EH (cell line): ENCODE measurements at regions not wholly inside any gene's neighbourhood (a gene's known extent, or its start where the extent isn't known, plus 50 kb on each side); places are given as distances from the start of the nearest gene placed in this dataset.
"Not testable (repeated sequence)": the region's sequence is repeated elsewhere in the genome, so short reads cannot be mapped to it uniquely, and the experiment has no call there.

ENCODE experiments used
- DNase-seq: peaks from one replicate; pipeline ENCODE4 v3.0.0-alpha.2; 2015; ENCODE audit warnings: low read depth

DNA sequence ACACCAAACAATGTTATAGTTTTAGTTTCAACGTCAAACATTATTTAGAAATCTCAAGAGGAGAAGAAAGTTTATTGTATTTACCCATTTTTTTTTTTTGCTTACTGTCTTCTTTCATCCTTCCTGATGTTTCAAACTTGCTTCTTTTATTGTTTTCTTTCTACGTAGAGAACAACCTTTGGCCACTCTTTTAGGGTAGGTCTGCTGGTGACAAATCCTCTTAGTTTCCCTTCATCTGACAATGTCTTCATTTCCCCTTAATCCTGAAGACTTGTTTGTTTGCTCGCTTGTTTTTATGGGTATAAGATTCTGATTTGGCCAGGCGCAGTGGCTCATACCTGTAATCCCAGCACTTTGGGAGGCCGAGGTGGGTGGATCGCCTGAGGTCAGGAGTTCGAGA is 89.1 kb downstream of the RHOU start:
- DNase-seq = no peak

DNA sequence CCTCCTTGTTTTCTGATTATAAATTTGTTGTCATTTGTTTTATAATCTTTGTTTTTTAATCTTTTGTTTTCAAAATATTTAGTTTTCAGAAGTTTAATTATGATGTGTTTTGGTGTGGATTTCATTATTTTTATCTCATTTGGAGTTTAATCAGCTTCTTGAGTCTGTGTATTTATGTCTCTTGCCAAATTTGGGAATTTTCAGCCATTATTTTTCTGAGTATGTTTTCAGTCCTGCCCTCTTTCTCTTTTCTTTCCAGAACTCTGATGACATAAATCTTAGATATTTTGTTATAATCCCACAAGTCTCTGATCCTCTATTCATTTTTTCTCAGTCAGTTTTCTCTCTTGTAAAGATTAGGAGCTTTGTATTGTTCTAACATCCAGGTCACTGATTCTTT is 89.8 kb downstream of the RHOU start:
- DNase-seq = no peak

GRCh38 chr1:228825840-228826484 is 90.7 kb downstream of the RHOU start:
- no peak for DNase-seq

DNA sequence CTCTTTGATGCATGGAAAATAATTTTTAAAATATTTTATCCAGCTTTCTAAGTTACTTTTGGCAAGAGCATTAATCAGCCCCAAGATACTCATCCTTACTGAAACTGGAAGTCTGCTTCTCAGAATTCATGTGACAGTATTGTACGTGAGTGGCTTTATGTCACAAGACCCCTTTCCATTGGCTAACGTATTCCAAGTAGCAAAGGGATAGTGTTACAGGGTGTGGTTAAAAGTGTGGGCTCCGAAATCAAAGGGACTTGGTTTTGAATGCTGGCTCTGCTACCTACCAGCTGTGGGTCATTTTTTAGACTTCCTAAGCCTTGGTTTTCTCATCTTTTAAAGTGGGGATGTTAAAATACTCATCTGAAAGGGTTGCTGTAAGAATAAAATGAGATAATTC is 91.7 kb downstream of the RHOU start:
- DNase-seq = no peak

DNA sequence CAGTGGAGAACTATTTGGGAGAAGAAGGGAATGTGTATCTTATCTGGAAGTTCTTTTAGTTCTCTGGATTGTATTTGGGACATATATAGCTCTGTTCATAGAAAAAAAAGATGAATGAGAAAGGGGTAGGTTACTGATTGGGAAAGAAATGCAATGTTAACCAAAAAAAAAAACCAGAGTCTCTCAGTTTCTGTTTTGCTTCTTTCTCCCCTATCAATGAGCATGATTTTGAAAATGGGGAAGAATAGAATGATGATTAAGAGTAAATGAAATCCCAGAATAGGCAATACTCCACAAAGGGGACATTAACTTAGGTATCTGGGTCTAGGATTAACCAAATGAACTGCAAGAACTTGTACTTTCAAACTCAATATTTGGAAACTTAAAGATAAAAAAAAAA is 92.9 kb downstream of the RHOU start:
- no peak for DNase-seq

DNA sequence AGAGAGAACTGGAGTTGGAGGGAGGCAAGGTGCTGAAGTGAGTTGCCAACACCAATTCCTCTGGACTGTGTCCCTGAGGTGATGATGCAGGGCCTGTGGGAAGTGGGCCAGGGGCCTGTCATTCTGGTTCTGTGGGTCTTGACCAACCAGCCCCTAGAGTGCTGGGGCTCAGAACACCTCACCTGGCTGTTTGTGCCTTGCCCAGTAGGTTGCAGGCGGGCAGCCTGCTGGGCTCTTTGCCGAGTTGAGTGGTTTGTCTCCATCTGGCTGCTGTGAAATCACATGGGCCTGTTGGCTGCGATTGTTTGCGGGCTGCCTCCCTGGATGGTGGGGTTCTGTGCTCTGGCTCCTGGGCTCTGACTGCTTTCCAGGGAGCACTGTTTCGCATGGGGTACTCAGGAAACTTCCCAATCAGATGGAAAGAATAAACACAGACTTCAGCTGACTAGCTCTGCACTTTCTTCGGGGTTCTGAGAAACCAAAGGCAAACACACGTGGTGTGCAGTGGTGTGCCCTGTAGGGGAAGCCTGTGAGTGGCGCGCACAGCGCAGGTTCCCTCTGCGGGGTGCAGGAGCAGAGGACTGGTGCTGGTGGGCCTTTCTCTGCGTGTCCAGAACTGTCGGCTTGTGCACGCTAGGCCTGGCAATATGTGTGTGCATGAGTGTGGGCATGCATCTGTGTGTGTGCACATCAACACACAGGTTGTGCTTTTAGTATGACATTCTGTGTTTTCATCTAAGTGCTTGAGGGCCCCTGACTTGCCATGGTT is 95.1 kb downstream of the RHOU start:
- no peak for DNase-seq

- DNase-seq = peak; percentile 56
Observed at GRCh38 chr1:228830954-228831481, 95.7 kb downstream of the RHOU start.

- DNase-seq = peak; percentile 3
Observed at GRCh38 chr1:228833911-228834688, 98.8 kb downstream of the RHOU start.

DNA sequence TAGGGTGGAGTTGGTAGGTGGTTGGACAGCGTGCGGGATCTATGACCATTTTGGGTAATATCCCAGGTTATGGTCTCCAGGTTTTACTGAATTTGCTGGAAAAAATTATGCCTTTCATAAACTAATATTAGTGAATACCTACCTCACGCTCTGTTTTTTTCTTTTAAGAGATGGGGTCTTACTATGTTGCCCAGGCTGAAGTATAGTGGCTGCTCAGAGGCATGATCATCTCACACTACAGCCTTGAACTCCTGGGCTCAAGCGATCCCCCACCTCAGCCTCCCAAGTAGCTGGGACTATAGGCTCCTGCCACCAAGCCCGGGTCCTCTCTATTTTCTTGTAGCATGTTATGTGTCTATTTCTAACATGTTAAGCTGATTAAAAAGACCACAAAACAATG is 100.2 kb downstream of the RHOU start:
- no peak for DNase-seq

GRCh38 chr1:228835911-228836310 is 100.6 kb downstream of the RHOU start:
- no peak for DNase-seq

- DNase-seq = no peak
Observed at GRCh38 chr1:228836427-228836826, 101.1 kb downstream of the RHOU start.

DNA sequence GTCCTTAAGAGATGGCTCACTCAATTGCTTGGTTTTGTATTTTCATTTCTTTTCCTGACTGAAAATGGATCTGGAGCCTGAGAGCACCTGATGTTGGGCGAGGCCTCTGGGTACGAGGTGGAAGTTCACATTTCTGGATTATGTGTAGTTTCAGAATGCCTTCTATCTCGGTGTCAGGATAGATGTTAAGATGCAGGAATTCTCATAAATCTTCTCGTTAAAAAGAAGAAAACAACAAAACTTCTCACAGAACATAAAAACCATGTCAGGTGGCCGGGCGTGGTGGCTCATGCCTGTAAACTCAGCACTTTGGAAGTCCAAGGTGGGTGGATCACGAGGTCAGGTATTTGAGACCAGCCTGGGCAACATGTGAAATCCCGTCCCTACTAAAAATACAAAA is 101.8 kb downstream of the RHOU start:
- no peak for DNase-seq

DNA sequence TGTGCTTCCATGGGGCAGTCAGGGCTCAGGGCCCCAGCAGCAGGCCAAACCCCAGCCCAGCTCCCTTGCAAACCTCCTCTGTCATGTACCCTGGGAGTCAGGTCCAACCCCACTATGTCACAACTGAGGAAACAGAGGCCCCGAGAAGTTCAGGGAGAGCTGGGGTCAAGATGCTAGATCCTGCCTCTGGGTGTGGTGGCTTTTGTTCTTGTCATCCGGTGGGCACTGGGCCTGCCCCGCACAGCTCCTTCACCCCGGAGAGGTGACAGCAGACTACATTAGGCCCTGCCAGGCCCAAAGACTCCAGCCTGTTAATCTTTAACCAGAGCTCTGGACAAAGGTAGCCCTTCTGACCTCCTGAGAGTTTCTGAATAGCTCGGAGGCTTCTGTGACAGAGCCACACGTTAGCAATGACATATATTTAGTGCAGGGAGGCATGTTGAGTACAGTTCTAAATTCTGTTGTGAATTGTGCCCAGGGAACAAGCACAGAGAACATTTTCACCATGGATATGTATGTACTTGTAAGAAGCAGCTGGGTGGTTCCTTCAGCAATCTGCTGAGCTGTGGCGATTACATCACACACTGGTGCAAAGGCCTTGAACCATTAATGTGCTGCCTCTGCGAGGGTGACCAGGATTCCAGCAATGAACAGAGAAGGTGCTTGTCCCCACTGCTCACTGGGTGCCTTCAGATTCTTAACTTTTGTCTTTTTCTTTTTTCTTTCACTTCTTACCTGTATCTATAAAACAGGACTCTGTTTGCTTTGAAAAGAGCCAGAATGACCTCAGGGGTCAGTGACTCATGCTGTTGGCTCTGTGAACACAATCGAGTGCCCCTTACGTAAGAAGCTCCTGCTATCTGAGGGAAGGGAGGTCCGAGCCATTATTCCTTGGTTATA is 102.8 kb downstream of the RHOU start:
- DNase-seq = peak; percentile 76

- peak; percentile 40 for DNase-seq
Observed at GRCh38 chr1:228838717-228839500, 103.6 kb downstream of the RHOU start.

DNA sequence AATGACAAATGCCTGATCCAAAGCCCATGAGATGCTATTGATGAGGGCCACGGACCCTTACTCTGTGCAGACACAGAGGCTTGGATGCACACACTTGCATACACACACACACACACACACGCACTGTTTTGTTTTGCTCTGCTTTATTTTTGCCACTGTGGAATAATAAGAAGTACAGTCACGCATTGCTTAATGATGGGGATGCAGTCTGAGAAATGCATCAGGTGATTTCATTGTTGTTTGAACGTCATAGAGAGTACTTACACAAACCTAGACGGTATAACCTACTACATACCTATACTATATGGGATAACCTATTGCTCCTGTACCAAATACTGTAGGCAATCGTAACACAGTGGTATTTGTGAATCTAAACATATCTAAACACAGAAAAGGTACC is 104.4 kb downstream of the RHOU start:
- no peak for DNase-seq

- no peak for DNase-seq
Observed at GRCh38 chr1:228841632-228842031, 106.4 kb downstream of the RHOU start.

DNA sequence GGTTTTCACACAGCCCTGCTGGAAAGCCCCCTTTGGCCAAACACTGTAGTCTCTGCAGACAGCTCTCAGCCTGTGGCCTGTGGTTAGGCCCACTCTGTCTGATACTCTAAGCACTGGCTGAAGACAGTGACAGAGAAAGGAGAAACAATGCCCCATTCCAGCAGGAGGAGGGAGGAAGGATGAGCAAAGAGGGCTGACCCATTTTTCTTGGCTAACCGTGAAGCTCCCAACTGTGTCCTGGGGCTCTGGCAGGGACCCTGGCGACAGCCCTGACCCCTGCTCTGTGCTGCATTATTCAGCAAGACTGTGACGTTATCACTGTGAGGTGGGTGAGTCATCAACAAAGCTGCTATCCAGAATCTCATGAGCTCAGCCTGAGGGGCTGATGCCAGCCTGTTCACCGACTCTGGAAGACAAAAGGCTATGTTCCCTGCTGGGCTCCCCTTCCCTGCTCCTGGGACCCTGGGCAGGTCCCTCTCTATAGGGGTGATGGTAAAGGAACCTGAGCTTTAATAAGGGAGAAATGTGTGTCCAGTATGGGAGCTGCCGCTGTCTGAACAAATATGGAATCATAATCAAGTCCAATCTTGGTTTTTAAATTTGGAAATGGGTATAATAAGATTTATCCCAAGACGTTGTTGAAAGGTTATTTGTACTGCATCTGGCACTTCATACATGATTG is 107.0 kb downstream of the RHOU start:
- DNase-seq = peak; percentile 78

DNA sequence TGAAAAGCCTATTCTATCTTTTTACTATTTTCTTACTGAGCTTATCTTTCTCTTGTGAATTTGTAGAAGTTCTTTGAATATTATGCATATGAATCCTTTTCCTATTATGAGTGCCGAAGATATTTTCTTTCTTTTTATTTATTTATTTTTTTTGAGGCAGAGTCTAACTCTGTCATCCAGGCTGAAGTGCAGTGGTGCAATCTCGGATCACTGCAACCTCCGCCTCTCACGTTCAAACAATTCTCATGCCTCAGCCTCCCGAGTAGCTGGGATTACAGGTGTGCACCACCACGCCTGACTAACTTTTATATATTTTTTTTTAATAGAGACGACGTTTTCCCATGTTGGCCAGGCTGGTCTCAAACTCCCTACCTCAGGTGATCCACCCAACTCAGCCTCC is 109.8 kb downstream of the RHOU start:
- DNase-seq = no peak

DNA sequence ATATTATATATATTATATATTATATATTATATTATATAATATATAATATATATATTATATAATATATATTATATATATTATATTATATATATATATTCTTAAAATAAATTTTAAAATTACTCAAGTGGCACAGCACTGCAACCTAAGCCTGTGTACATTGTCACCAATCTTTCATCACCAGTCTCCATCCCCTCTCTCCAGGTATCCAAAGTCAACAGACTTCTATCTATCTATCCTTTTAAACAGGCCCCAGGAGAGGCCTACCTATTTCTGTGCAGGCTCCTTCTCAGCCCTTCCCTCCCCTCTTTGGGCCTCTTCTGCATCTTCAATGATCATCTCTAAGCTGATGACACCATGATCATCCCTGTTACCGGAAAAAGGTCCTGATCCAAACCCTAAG is 111.7 kb downstream of the RHOU start:
- DNase-seq = no peak

- DNase-seq = not testable (repeated sequence)
Observed at GRCh38 chr1:228847451-228847850, 112.2 kb downstream of the RHOU start.
